Pancreas (tissue), 10 donors: ENCODE measurements at regions not wholly inside any gene's neighbourhood (a gene's known extent, or its start where the extent isn't known, plus 50 kb on each side); places are given as distances from the start of the nearest gene placed in this dataset.

Experiments
- ATAC-seq, 4 donors: fragments of 200-7000 bp; cut with Tn5 transposase; one replicate each; pipeline versions ENCODE4 v1.8.0 to v1.9.1; 2020; ENCODE audit warnings: mild to moderate bottlenecking in 4 of 4, moderate library complexity in 4 of 4
- DNase-seq, 6 donors: peaks; one replicate each; pipeline ENCODE4 v3.0.0-alpha.2; 2020
- FAIRE-seq: peaks from 2 replicates; lab custom pipeline; 2012; peaks lifted over from hg19 to GRCh38; lab: Jason Lieb, UNC
- H3K27ac ChIP-seq, 4 donors: fragments of 200-600 bp; sonication (generic); 1 replicate in 3 of 4; 2 replicates in 1 of 4; pipeline versions ENCODE4 v1.5.0 to v1.8.0; 2020
- H3K27me3 ChIP-seq, 4 donors: fragments of 200-600 bp; one replicate each; pipeline ENCODE4 v1.8.0; 2021
- H3K36me3 ChIP-seq, 3 donors: fragments of 200-600 bp; sonication (generic) in 1 of 3; one replicate each; pipeline versions ENCODE4 v1.5.0 to v1.8.0; 2020 to 2021
- H3K4me1 ChIP-seq, 3 donors: fragments of 200-600 bp; one replicate each; pipeline ENCODE4 v1.8.0; 2021
- H3K4me3 ChIP-seq, 4 donors: fragments of 200-600 bp; sonication (generic) in 2 of 4; one replicate each; pipeline versions ENCODE4 v1.5.0 to v1.8.0; 2020 to 2021
- H3K9me3 ChIP-seq, 4 donors: fragments of 200-600 bp; one replicate each; pipeline ENCODE4 v1.8.0; 2021
- whole genome bisulfite sequencing, 2 donors: extraction: QIAGEN DNeasy Blood & Tissue Kit; methylation state at CpG; one replicate each; pipeline ENCODE4 v1.1.7; 2013; 5-methylcytosine and 5-hydroxymethylcytosine counted together
- intact Hi-C, 3 donors: fragments of 100-400 bp; cut with DNase I; formaldehyde crosslinking; loops; one replicate each; pipeline versions ENCODE4 v1.11.1 to v1.14.2; 2022
- TF ChIP-seq, protein P1 (sequence below), 4 donors: fragments of 200-600 bp; sonication (generic) in 3 of 4; IDR thresholded peaks; one replicate each; pipeline versions ENCODE4 v1.5.0 to v1.8.0; 2021; ENCODE audit warnings: antibody characterized with exemption in 4 of 4
- donor health status: healthy with polysubstance abuse.
- donor health status: DM: no; HTN: no; CAD: no; lungs with moderate emphysema.
- donor health status: DM: no; HTN: no; CAD: no.
- donor health status: control.
- donor health status: control.
- donor health status: Bipolar disorder and iron deficiency.
- donor health status: DM: yes; HTN: yes; CAD: no.
- donor health status: DM: no; HTN: no; CAD: no.
- donor health status: DM: no; HTN: no; CAD: no.
- donor health status: DM: yes; HTN: yes; CAD: no.

DNA sequence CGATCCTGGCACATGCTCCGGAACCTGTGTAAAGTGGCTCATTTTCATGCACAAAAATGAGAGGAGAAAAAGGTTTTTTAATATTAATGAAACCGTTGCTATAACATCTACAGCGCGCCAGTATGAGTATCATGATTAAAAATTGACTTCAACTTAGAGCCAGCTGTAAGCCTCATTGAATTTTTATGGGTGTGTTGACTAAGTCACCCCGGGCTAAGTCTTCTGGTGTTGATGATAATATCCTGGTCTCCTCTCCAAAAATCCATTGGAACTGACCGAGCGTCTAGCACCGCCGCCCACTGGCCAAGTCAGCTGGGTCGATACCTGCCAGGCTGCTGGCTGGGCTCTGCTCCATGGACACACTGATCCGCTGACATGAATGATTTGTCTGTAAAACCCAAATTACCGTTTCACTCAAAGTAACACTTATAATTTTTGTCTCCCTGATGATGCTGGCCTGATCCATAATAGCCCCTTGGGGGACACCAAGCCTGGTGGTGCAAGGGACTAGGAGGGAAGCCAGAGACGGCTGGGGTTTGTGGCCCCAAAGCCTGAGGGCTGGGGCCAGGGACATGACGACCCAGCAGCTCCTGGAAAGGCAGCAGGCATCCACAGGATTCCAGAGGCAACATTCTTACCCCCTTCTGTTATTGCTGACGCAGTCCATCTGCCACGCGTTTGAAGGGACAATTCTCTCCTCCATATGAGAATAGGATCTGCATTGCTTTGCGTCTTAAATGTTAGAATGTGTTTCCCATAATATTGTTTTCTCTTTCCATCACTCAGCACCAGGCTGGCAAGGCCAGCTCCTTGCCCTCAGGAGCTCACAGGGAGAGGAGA, 131.0 kb upstream of the PPP2R2D start:
- TF ChIP-seq, protein P1, sequence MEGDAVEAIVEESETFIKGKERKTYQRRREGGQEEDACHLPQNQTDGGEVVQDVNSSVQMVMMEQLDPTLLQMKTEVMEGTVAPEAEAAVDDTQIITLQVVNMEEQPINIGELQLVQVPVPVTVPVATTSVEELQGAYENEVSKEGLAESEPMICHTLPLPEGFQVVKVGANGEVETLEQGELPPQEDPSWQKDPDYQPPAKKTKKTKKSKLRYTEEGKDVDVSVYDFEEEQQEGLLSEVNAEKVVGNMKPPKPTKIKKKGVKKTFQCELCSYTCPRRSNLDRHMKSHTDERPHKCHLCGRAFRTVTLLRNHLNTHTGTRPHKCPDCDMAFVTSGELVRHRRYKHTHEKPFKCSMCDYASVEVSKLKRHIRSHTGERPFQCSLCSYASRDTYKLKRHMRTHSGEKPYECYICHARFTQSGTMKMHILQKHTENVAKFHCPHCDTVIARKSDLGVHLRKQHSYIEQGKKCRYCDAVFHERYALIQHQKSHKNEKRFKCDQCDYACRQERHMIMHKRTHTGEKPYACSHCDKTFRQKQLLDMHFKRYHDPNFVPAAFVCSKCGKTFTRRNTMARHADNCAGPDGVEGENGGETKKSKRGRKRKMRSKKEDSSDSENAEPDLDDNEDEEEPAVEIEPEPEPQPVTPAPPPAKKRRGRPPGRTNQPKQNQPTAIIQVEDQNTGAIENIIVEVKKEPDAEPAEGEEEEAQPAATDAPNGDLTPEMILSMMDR (IDR thresholded peaks at IDR 0.05) = no peak
- no peak overlapping the region for H3K4me3 ChIP-seq
- FAIRE-seq (no peak), ATAC-seq (no peak), DNase-seq (no peak)
- no peaks in the 10 kb centered on the region for H3K27me3 ChIP-seq
- no peaks in the 10 kb centered on the region for H3K9me3 ChIP-seq
- H3K36me3 ChIP-seq = no peaks in the 10 kb centered on the region
- WGBS, 2 donors = 73 to 82% methylated on average over 19 of the region's 19 CpGs
- no peak overlapping the region for H3K27ac ChIP-seq
- intact Hi-C loops = no loop called here
- H3K4me1 ChIP-seq = no peaks in the 10 kb centered on the region

DNA sequence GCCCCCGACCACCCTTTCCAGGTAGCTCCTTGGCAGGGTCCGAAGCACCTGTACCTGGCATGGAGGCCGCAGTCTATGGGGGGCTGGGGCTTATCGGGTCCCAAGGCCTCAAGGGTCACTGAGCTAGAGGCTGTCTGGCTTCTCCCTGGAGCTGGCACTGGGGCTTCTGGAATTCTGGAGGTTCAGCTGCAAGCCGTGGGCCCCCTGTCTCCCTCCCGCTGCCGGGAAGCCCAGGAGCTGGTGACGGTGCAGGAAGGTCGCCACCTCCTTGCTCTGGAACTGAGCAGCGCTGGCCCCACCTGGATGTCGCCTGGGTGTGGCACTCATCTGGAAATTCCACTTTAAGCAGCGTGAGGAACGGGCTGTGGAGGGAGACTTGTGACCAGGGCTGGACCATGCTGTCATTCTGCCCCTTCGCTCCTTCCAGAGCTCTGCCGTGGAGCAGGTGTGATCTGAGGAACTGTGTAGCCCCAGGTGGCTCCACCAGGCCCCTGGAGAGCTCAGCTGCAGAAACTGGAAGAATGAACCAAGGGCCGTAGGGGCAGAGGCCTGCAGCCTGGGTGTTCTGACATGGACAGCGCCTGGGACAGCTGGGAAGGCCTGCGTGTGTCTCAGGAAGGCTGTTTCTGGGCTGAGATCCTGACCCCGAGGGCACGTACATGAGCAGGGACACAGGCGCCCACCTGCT, 129.7 kb upstream of the PPP2R2D start:
- DNase-seq (no peak), FAIRE-seq (no peak), ATAC-seq (no peak)
- no peaks in the 10 kb centered on the region for H3K9me3 ChIP-seq
- no peaks in the 10 kb centered on the region for H3K4me1 ChIP-seq
- WGBS, 2 donors = 64 to 65% methylated on average over 21 of the region's 21 CpGs
- TF ChIP-seq, protein P1 (IDR thresholded peaks at IDR 0.05) = no peak
- no peaks in the 10 kb centered on the region for H3K36me3 ChIP-seq
- H3K27me3 ChIP-seq = no peaks in the 10 kb centered on the region
- no peak overlapping the region for H3K27ac ChIP-seq
- intact Hi-C loops = no loop called here
- no peak overlapping the region for H3K4me3 ChIP-seq

DNA sequence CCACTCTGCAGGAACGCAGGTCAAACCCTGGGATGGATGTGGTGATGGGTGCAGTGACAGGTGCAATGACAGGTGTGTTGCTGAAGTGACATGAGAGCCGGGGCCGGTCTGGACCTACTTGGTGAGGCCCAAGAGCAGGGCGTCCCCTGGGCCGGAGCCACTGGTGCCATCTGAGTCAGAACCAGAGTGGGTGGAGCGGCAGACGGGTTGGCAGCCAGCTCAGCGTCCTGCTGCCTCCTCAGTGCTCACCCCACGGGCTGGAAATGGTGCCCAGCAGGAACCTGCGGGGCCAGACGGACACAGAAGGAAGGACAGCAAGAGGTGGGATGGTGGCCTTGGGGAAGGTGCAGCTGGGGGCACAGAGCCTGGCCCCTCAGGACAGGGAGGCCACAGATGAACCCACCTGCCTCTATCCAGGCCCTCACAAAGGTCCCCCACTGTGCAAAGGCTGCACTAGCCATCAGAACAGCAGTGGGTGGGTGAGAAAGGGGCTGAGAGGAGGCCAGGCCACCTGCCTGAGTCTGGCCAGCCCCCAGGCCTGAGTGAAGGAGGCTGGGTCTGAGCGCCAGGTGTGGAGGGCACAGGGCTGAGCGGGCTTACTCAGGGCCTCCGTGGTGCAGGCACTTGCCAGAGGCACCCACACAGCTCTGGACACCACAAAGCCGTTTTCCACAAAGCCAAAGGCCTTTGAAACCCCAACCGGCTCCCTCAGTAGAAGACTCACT, 129.0 kb upstream of the PPP2R2D start:
- no peaks in the 10 kb centered on the region for H3K36me3 ChIP-seq
- no peak overlapping the region for H3K27ac ChIP-seq
- no peak overlapping the region for H3K4me3 ChIP-seq
- FAIRE-seq (no peak), ATAC-seq (no peak), DNase-seq (no peak)
- H3K9me3 ChIP-seq = no peaks in the 10 kb centered on the region
- no peaks in the 10 kb centered on the region for H3K27me3 ChIP-seq
- TF ChIP-seq, protein P1 (IDR thresholded peaks at IDR 0.05) = no peak
- 65 to 75% methylated on average over 16 of the region's 16 CpGs for WGBS, 2 donors
- intact Hi-C loops = no loop called here
- no peaks in the 10 kb centered on the region for H3K4me1 ChIP-seq

DNA sequence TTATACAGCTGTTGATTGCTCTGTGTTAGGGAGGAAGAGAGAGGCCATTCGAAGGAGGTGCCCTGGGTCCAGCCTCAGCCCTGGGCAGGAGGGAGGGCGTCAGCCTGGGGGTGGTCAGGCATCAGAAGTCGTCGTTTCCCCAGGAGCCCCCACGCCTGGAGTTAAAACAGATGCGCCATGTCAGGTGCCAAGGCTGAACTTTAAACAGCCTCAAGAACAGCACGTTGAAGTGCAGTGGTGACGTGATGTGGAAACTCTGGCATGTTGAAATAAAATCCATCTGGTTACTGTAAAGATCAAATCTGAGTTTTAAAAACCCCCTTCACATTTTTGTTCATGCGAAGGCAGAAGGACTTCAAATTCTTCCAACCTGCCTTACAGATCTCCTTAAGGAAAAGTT, 128.4 kb upstream of the PPP2R2D start:
- Histone ChIP-seq H3K36me3 (no peaks in the 10 kb centered on the region), H3K4me3 (no peak overlapping the region), H3K4me1 (no peaks in the 10 kb centered on the region), H3K9me3 (no peaks in the 10 kb centered on the region), H3K27me3 (no peaks in the 10 kb centered on the region), H3K27ac (no peak overlapping the region)
- 49 to 56% methylated on average over 9 of the region's 9 CpGs for WGBS, 2 donors
- ATAC-seq (no peak), FAIRE-seq (no peak), DNase-seq (no peak)
- TF ChIP-seq, protein P1 (IDR thresholded peaks at IDR 0.05) = no peak
- intact Hi-C loops = no loop called here
